Tibial nerve (tissue), 4 donors: ENCODE measurements at regions not wholly inside any gene's neighbourhood (a gene's known extent, or its start where the extent isn't known, plus 50 kb on each side); places are given as distances from the start of the nearest gene placed in this dataset.

Experiments used
- DNase-seq, 2 donors: peaks; one replicate each; pipeline ENCODE4 v3.0.0-alpha.2; 2019; ENCODE audit warnings: low spot score in 2 of 2
- H3K27ac ChIP-seq, 4 donors: fragments of 200-600 bp; sonication (generic) in 3 of 4; one replicate each; pipeline ENCODE4 v1.5.1; 2017 to 2019; ENCODE audit warnings: mild to moderate bottlenecking in 1 of 4
- H3K27me3 ChIP-seq, 2 donors: fragments of 200-600 bp; sonication (generic) in 1 of 2; one replicate each; pipeline versions ENCODE4 v1.5.1 to v1.6.0; 2017 to 2019
- H3K36me3 ChIP-seq, 3 donors: fragments of 200-600 bp; sonication (generic); one replicate each; pipeline ENCODE4 v1.5.1; 2018 to 2019
- H3K4me1 ChIP-seq, 4 donors: fragments of 200-600 bp; sonication (generic) in 3 of 4; one replicate each; pipeline ENCODE4 v1.5.1; 2017 to 2019
- H3K4me3 ChIP-seq, 4 donors: fragments of 200-600 bp; sonication (generic) in 3 of 4; one replicate each; pipeline ENCODE4 v1.5.1; 2017 to 2019; ENCODE audit warnings: mild to moderate bottlenecking in 1 of 4, moderate library complexity in 1 of 4
- H3K9me3 ChIP-seq, 4 donors: fragments of 200-600 bp; sonication (generic) in 3 of 4; one replicate each; pipeline ENCODE4 v1.5.1; 2017 to 2019
- CTCF ChIP-seq, 5 experiments: fragments of 200-600 bp in 3 of 5; fragments of 450-650 bp in 2 of 5; sonication (generic) in 3 of 5; IDR thresholded peaks; one replicate each; pipeline ENCODE4 v1.5.1; 2016 to 2019; ENCODE audit warnings: antibody characterized with exemption in 5 of 5, mild to moderate bottlenecking in 3 of 5, moderate library complexity in 2 of 5
- EP300 ChIP-seq, 2 donors: sonication (generic); formaldehyde crosslinking; IDR thresholded peaks; one replicate each; pipeline ENCODE4 v1.6.1; 2017; ENCODE audit warnings: antibody characterized with exemption in 2 of 2, mild to moderate bottlenecking in 1 of 2
- POLR2A ChIP-seq, 2 donors: fragments of 450-650 bp; IDR thresholded peaks; one replicate each; pipeline ENCODE4 v1.6.1; 2017; ENCODE audit warnings: antibody characterized with exemption in 2 of 2, mild to moderate bottlenecking in 2 of 2, moderate library complexity in 2 of 2
- WGBS, 2 donors: methylation state at CpG; one replicate each; pipeline ENCODE4 v1.1.5; 2018; 5-methylcytosine and 5-hydroxymethylcytosine counted together

- Histone ChIP-seq H3K27ac (no peak overlapping the region), H3K4me1 (no peaks in the 10 kb centered on the region), H3K36me3 (no peaks in the 10 kb centered on the region), H3K9me3 (no peaks in the 10 kb centered on the region), H3K27me3 (no peaks in the 10 kb centered on the region), H3K4me3 (no peak overlapping the region)
- no peak for DNase-seq
- WGBS, 2 donors = 81 to 94% methylated on average over 1 of the region's 1 CpG
- TF ChIP-seq POLR2A (IDR thresholded peaks at IDR 0.05) = no peak
- no peak for TF ChIP-seq CTCF (IDR thresholded peaks at IDR 0.05)
Observed at GRCh38 chr6:66623050-66623449, 916.0 kb upstream of the EYS start.

- Histone ChIP-seq H3K36me3 (no peaks in the 10 kb centered on the region), H3K27me3 (no peaks in the 10 kb centered on the region), H3K27ac (no peak overlapping the region), H3K4me3 (no peak overlapping the region), H3K9me3 (no peaks in the 10 kb centered on the region), H3K4me1 (no peaks in the 10 kb centered on the region)
- WGBS, 2 donors = 29 to 56% methylated on average over 1 of the region's 1 CpG
- DNase-seq = no peak
- TF ChIP-seq POLR2A (IDR thresholded peaks at IDR 0.05) = no peak
- TF ChIP-seq EP300 (IDR thresholded peaks at IDR 0.05) = no peak
- no peak for TF ChIP-seq CTCF (IDR thresholded peaks at IDR 0.05)
Observed at GRCh38 chr6:66605971-66606370, 898.9 kb upstream of the EYS start.

DNA sequence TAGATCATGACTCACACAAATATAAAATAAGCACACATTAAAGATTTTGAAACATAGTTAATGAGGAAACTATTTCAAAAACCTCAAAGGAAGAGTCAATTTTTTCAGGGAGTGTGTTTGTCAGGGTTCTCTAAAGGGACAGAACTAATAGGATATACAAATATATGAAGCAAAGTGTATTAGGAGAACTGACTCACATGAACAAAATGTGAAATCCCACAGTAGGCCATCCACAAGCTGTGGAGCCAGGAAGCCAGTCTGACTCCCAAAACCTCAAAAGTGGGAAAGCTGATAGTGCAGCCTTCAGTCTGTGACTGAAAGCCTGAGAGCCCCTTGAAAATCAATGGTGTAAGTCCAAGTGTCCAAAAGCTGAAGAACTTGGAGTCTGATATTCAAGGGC is 898.0 kb upstream of the EYS start:
- no peaks in the 10 kb centered on the region for H3K4me1 ChIP-seq
- no peak overlapping the region for H3K4me3 ChIP-seq
- DNase-seq = no peak
- H3K27me3 ChIP-seq = no peaks in the 10 kb centered on the region
- no peak overlapping the region for H3K27ac ChIP-seq
- no peaks in the 10 kb centered on the region for H3K36me3 ChIP-seq
- no peak for TF ChIP-seq CTCF (IDR thresholded peaks at IDR 0.05)
- no peak for TF ChIP-seq POLR2A (IDR thresholded peaks at IDR 0.05)
- TF ChIP-seq EP300 (IDR thresholded peaks at IDR 0.05) = no peak
- H3K9me3 ChIP-seq = no peaks in the 10 kb centered on the region

GRCh38 chr6:66599541-66599940 is 892.5 kb upstream of the EYS start:
- 76 to 78% methylated on average over 4 of the region's 4 CpGs for WGBS, 2 donors
- DNase-seq = no peak
- no peaks in the 10 kb centered on the region for H3K4me1 ChIP-seq
- H3K9me3 ChIP-seq = peaks cover 0 to 6% (median 0%) of the 10 kb centered on the region in 4 donors
- H3K27me3 ChIP-seq = no peaks in the 10 kb centered on the region
- no peak overlapping the region for H3K27ac ChIP-seq
- TF ChIP-seq EP300 (IDR thresholded peaks at IDR 0.05) = no peak
- no peak for TF ChIP-seq POLR2A (IDR thresholded peaks at IDR 0.05)
- TF ChIP-seq CTCF (IDR thresholded peaks at IDR 0.05) = no peak
- H3K36me3 ChIP-seq = no peaks in the 10 kb centered on the region
- H3K4me3 ChIP-seq = no peak overlapping the region

GRCh38 chr6:66578362-66578761 is 871.3 kb upstream of the EYS start:
- Histone ChIP-seq H3K27ac (no peak overlapping the region), H3K4me3 (no peak overlapping the region), H3K36me3 (no peaks in the 10 kb centered on the region), H3K27me3 (no peaks in the 10 kb centered on the region), H3K4me1 (no peaks in the 10 kb centered on the region), H3K9me3 (no peaks in the 10 kb centered on the region)
- WGBS, 2 donors = 72 to 79% methylated on average over 4 of the region's 4 CpGs
- DNase-seq = no peak
- TF ChIP-seq EP300 (IDR thresholded peaks at IDR 0.05) (no peak), POLR2A (IDR thresholded peaks at IDR 0.05) (no peak), CTCF (IDR thresholded peaks at IDR 0.05) (no peak)
